Glutamatergic neuron (in vitro differentiated cells): ENCODE measurements at regions not wholly inside any gene's neighbourhood (a gene's known extent, or its start where the extent isn't known, plus 50 kb on each side); places are given as distances from the start of the nearest gene placed in this dataset.

Experiments used
- DNase-seq: peaks from one replicate; pipeline ENCODE4 v3.0.0; 2022
- H3K27ac Mint-ChIP-seq: one replicate; pipeline ENCODE4 v1.8.0; 2020; ENCODE audit warnings: mild to moderate bottlenecking, mixed read lengths, inconsistent platforms; ENCODE audit not compliant: unreplicated experiment
- H3K27me3 Mint-ChIP-seq: one replicate; pipeline ENCODE4 v1.8.0; 2020; ENCODE audit warnings: mild to moderate bottlenecking, moderate library complexity, mixed read lengths, inconsistent platforms; ENCODE audit not compliant: unreplicated experiment
- H3K36me3 Mint-ChIP-seq: one replicate; pipeline ENCODE4 v1.8.0; 2020; ENCODE audit warnings: mild to moderate bottlenecking, mixed read lengths, inconsistent platforms; ENCODE audit not compliant: unreplicated experiment
- H3K4me1 Mint-ChIP-seq: one replicate; pipeline ENCODE4 v1.8.0; 2020; ENCODE audit warnings: mild to moderate bottlenecking, low read depth, mixed read lengths, inconsistent platforms; ENCODE audit not compliant: unreplicated experiment
- H3K4me3 Mint-ChIP-seq: one replicate; pipeline ENCODE4 v1.8.0; 2020; ENCODE audit warnings: mild to moderate bottlenecking, mixed read lengths, inconsistent platforms; ENCODE audit not compliant: unreplicated experiment
- H3K9me3 Mint-ChIP-seq: one replicate; pipeline ENCODE4 v1.8.0; 2020; ENCODE audit warnings: mild to moderate bottlenecking, moderate library complexity, mixed read lengths, inconsistent platforms; ENCODE audit not compliant: unreplicated experiment
- TF ChIP-seq, protein P1 (sequence below): fragments of 200-600 bp; sonication (generic); IDR thresholded peaks from one replicate; pipeline ENCODE4 v1.5.0; 2021; ENCODE audit not compliant: partially characterized antibody, unreplicated experiment

DNA sequence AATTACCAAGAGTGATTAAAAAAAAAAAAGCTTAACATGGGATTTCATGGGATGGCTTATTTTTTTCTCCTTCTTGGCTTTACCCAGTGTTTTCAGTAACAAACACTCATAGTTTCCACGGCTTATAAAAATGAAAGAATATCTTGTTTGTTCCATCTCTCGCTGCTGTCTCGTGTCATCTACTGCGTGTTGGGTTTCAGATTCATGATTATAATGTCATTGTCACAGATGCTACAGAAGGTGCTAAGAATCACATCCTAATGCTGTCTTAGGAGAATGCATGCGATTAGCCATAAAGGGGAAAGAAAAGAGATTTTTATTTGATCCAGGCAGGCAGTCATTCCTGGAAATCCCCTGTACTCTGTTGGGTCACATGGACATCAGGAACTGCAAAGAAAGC is 1267.6 kb upstream of the TMEM132C start:
- Mint-ChIP-seq H3K27me3 (no peaks in the 10 kb centered on the region), H3K9me3 (no peaks in the 10 kb centered on the region), H3K36me3 (no peaks in the 10 kb centered on the region), H3K4me1 (no peaks in the 10 kb centered on the region), H3K4me3 (no peak overlapping the region), H3K27ac (no peak overlapping the region)
- DNase-seq = no peak
- TF ChIP-seq, protein P1, sequence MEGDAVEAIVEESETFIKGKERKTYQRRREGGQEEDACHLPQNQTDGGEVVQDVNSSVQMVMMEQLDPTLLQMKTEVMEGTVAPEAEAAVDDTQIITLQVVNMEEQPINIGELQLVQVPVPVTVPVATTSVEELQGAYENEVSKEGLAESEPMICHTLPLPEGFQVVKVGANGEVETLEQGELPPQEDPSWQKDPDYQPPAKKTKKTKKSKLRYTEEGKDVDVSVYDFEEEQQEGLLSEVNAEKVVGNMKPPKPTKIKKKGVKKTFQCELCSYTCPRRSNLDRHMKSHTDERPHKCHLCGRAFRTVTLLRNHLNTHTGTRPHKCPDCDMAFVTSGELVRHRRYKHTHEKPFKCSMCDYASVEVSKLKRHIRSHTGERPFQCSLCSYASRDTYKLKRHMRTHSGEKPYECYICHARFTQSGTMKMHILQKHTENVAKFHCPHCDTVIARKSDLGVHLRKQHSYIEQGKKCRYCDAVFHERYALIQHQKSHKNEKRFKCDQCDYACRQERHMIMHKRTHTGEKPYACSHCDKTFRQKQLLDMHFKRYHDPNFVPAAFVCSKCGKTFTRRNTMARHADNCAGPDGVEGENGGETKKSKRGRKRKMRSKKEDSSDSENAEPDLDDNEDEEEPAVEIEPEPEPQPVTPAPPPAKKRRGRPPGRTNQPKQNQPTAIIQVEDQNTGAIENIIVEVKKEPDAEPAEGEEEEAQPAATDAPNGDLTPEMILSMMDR = no peak

DNA sequence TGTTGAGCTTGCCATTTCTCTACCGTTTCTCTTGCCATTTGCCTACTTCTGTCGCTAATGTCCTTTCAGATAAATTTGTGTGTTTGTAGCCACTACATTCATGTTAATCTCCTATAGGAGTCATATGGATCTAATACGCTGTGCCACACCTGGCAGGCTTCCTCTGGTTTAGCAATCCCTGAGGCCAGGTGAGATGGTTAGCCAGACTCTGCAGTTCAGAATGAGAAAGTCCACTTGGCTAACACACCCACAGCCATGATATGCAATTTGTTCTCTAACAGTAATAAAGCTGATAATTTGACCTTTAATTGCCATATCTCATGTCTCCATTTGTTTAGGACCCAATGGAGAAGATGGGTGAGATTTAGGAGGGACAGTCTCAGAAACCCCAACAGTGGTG is 1261.6 kb upstream of the TMEM132C start:
- Mint-ChIP-seq H3K4me1 (no peaks in the 10 kb centered on the region), H3K27me3 (no peaks in the 10 kb centered on the region), H3K4me3 (no peak overlapping the region), H3K36me3 (no peaks in the 10 kb centered on the region), H3K27ac (no peak overlapping the region), H3K9me3 (no peaks in the 10 kb centered on the region)
- DNase-seq = no peak
- TF ChIP-seq, protein P1 = no peak

DNA sequence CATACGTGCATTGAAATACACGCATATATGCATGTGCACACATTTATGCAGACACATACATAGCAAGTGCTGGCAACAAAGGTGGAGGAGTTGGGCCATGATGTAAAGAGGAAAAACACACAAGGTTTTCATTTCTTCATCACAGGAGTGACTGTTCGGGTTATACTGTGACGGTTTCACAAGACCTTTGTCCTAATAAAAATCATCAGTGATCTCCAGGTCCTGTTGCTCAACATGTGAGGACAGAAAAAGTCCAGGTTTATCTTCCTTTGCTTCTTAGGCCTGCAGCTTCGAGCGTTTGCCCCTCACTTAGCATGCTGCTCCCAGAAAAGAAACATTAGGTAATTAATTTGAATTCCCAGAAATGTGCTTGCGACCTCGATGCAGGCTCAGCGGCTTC is 1260.0 kb upstream of the TMEM132C start:
- DNase-seq = no peak
- no peaks in the 10 kb centered on the region for H3K9me3 Mint-ChIP-seq
- no peak overlapping the region for H3K27ac Mint-ChIP-seq
- H3K4me1 Mint-ChIP-seq = no peaks in the 10 kb centered on the region
- H3K27me3 Mint-ChIP-seq = no peaks in the 10 kb centered on the region
- H3K4me3 Mint-ChIP-seq = no peak overlapping the region
- no peaks in the 10 kb centered on the region for H3K36me3 Mint-ChIP-seq
- TF ChIP-seq, protein P1 = no peak

DNA sequence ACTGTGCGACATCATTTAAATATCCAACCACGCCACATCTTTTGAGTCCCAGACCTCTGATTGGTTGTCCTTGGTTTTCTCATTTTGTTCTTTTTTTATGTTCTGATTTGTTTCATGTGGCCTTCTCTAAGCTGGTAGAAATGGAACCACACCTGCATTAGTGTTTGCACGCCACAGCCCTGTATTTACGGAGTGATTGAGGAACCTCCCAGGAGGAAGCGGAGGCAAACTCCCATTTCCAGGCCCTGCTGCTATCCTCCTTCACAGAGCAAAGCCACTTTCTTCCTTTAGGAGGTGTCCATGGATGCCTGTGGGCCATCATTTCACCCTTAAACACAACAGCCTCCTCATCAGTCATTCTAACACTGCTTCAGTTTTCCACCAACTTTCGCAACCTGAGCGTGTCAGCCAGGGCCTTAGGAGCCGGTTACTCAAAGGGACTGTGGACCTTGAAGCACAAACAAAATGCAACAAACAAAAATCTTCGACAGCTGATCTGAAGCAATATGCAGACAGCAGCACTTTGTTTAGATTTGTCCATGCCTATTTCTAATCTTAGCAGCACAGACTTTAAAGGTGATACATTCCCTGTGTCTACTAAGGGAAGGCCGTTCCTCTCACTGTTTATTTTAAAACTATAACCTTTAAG is 1258.1 kb upstream of the TMEM132C start:
- TF ChIP-seq, protein P1 = no peak
- DNase-seq = no peak
- no peaks in the 10 kb centered on the region for H3K9me3 Mint-ChIP-seq
- no peak overlapping the region for H3K4me3 Mint-ChIP-seq
- no peaks in the 10 kb centered on the region for H3K27me3 Mint-ChIP-seq
- no peaks in the 10 kb centered on the region for H3K4me1 Mint-ChIP-seq
- no peak overlapping the region for H3K27ac Mint-ChIP-seq
- no peaks in the 10 kb centered on the region for H3K36me3 Mint-ChIP-seq

DNA sequence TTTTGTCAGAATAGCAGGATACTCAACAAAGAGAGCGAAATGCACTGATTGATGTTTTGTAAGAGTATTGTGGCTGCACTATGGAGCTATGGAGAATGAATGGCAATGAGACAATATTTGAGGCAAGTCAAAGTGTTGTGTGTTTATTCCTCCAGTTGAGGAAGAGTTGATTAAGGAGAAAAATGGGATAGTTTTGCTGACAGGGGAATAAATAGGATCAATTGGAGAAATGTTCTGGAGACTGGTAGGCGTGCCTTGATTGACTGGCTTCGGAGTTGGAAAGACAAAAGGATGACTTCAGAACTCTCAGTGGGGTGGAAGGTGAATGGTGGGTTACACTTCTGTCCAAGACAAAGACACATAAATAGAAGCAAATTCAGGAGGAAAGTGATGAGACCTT is 1254.9 kb upstream of the TMEM132C start:
- no peaks in the 10 kb centered on the region for H3K4me1 Mint-ChIP-seq
- DNase-seq = no peak
- H3K9me3 Mint-ChIP-seq = no peaks in the 10 kb centered on the region
- no peaks in the 10 kb centered on the region for H3K27me3 Mint-ChIP-seq
- H3K27ac Mint-ChIP-seq = no peak overlapping the region
- no peak overlapping the region for H3K4me3 Mint-ChIP-seq
- TF ChIP-seq, protein P1 = no peak
- no peaks in the 10 kb centered on the region for H3K36me3 Mint-ChIP-seq
